GM12891 (cell line): ENCODE measurements at regions not wholly inside any gene's neighbourhood (a gene's known extent, or its start where the extent isn't known, plus 50 kb on each side); places are given as distances from the start of the nearest gene placed in this dataset.

Experiments
- DNase-seq: peaks from one replicate; pipeline ENCODE4 v3.0.0; 2011; ENCODE audit warnings: low spot score; ENCODE audit not compliant: insufficient read length
- FAIRE-seq: peaks from 2 replicates; lab custom pipeline; 2011; peaks lifted over from hg19 to GRCh38; lab: Jason Lieb, UNC
- PAX5 ChIP-seq: IDR thresholded peaks from 2 replicates; pipeline ENCODE4 v1.6.1; 2011; ENCODE audit warnings: low read length, moderate library complexity, mild to moderate bottlenecking; ENCODE audit not compliant: insufficient read depth, severe bottlenecking
- POLR2A ChIP-seq: IDR thresholded peaks from 2 replicates; pipeline ENCODE4 v1.6.1; 2011; ENCODE audit warnings: low read depth, low read length, control low read depth
- POLR2AphosphoS5 ChIP-seq: IDR thresholded peaks from 2 replicates; pipeline ENCODE4 v1.6.1; 2011; ENCODE audit warnings: low read depth, low read length, control low read depth
- POU2F2 ChIP-seq: IDR thresholded peaks from 2 replicates; pipeline ENCODE4 v1.6.1; 2011; ENCODE audit warnings: low read depth, mild to moderate bottlenecking, control low read depth, low read length, moderate library complexity
- SPI1 ChIP-seq: IDR thresholded peaks from 2 replicates; pipeline ENCODE4 v1.6.1; 2011; ENCODE audit warnings: low read depth, low read length, control low read depth
- TAF1 ChIP-seq: IDR thresholded peaks from 2 replicates; pipeline ENCODE4 v1.6.1; 2011; ENCODE audit warnings: low read depth, low read length, control low read depth

- TF ChIP-seq SPI1 (no peak), POLR2AphosphoS5 (no peak), PAX5 (no peak), POU2F2 (no peak), POLR2A (no peak), TAF1 (no peak)
- FAIRE-seq, result no peak
- no peak for DNase-seq
Measured at GRCh38 chr10:47140761-47141348, 159.1 kb upstream of the GDF10 start.

- DNase-seq (no peak), FAIRE-seq (no peak)
- TF ChIP-seq POLR2A (no peak), SPI1 (no peak), POLR2AphosphoS5 (no peak), POU2F2 (no peak), PAX5 (no peak), TAF1 (no peak)
Measured at GRCh38 chr10:47141349-47141748, 158.6 kb upstream of the GDF10 start.

DNA sequence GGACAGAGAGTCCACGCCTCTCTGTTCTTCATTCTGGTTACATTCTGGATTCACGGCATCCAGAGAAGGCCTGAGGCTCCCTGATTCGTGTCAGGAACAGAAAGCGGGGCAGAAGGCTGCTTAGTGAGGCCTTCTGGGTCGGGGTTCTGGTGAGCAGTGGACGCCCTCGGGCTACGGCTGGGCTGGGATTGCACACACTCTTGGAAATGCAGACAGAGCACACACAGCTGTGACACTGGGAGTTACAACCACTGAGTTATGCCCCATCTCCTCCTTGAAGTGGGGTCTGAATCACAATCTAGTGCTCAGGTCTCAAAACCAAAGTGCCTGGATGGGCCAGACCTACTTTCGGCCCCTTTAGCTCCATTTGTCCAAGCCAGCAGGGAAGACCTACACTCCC, 156.9 kb upstream of the GDF10 start:
- no peak for TF ChIP-seq SPI1
- DNase-seq (no peak), FAIRE-seq (no peak)

- FAIRE-seq, result no peak
- no peak for TF ChIP-seq POLR2AphosphoS5
- no peak for TF ChIP-seq POU2F2
- TF ChIP-seq PAX5, result no peak
- TF ChIP-seq SPI1, result no peak
- no peak for TF ChIP-seq POLR2A
- no peak for TF ChIP-seq TAF1
- no peak for DNase-seq
Measured at GRCh38 chr10:47143473-47143872, 156.5 kb upstream of the GDF10 start.

GRCh38 chr10:47144525-47144924, 155.5 kb upstream of the GDF10 start:
- no peak for DNase-seq
- no peak for FAIRE-seq
- TF ChIP-seq POLR2AphosphoS5 (no peak), POLR2A (no peak), PAX5 (no peak), TAF1 (no peak), SPI1 (no peak), POU2F2 (no peak)

DNA sequence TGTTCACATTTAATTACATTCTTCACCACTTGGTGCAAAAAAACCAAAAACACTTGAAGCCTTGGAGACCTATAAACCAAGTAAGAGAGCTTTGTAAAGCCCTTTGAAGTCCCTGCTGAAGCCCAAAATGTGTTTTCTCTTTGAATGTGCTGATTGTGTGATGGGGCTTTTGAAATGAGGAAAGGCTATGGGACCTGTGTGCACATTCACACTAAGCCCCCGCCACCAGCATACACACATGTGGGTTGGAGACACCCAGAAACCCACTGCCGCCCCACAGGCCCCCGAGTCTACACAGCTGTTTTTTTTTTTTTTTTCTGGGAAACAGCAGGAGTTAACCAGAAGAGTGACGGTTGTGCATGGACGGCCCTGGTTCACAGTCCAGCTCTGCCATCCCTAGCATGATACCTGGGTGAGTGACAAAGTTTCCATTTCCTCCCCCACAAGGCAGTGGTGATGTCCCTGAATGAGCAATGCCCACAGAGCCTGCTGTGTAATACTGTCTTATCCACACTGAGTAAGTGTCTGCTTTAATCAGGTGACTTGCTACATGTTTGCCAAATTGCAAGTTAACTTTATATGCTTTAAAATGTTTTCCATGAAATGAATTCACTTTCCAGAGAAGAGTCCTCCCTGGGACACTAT, 154.6 kb upstream of the GDF10 start:
- no peak for FAIRE-seq

DNA sequence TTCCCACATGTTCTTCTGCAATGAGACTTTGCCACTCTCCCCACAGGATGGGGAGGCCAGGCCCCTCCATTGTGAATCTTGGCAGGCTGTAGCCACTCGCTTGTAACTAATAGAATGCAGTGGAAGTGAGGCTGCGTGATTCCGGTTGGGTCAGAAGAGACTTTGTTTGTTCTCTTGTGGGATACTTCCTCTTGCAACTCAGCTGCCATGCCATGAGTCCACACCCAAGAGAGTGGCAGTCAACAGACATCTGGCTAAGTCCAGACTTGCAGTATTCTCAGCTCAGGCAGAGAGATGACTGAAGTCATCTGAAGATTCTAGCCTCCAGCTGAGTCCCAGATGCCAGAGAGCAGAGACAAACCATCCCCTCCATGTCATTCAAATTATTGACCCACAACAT, 153.4 kb upstream of the GDF10 start:
- TF ChIP-seq POLR2AphosphoS5, result no peak
- no peak for TF ChIP-seq SPI1
- no peak for TF ChIP-seq POU2F2
- TF ChIP-seq TAF1, result no peak
- TF ChIP-seq POLR2A, result no peak
- TF ChIP-seq PAX5, result no peak
- no peak for DNase-seq
- no peak for FAIRE-seq

More for the DNA sequence above, 154.6 kb upstream of the GDF10 start:
- DNase-seq, result no peak
- no peak for TF ChIP-seq TAF1

DNA sequence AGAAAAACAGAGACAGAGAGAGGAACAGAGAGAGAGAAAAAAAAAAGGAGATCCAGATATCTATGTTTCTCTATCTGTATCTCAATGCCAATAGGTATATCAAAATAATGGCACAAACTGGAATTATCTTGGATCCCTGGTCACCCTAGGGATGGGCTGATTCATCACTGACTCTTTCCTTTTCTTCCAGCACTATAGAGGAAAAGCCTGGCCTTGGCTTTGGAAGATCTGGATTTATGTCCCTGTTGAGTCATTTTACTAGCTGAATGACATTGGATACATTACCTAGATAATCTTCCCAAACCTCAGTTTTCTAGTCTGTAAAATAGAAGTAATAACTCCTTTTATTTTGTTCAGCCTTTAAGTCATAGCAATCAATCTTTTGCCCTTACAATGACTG, 152.8 kb upstream of the GDF10 start:
- FAIRE-seq (no peak), DNase-seq (no peak)
- TF ChIP-seq PAX5 (no peak), SPI1 (no peak), POLR2A (no peak), POLR2AphosphoS5 (no peak), TAF1 (no peak), POU2F2 (no peak)

DNA sequence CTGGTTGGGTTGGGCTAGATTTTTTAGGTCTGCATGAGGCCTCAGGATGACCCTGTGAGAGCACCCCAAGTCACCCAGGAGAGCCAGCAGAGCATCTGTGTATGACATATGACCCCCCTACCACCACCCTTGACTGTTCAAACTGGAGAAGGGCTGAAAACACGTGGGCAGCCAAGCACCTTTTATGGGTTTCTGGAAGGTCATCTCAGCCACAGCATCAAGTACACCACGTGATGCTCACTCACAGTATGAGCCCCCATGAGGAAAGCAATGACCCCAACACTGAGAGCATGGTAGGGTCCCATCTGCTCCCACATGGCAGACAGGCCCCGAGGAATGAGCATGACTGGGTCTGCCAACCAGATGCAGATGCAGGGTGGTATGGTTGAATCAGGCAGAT, 149.4 kb upstream of the GDF10 start:
- FAIRE-seq, result no peak
- TF ChIP-seq POLR2AphosphoS5 (no peak), POU2F2 (no peak), PAX5 (no peak), POLR2A (no peak), SPI1 (no peak), TAF1 (no peak)
- no peak for DNase-seq

DNA sequence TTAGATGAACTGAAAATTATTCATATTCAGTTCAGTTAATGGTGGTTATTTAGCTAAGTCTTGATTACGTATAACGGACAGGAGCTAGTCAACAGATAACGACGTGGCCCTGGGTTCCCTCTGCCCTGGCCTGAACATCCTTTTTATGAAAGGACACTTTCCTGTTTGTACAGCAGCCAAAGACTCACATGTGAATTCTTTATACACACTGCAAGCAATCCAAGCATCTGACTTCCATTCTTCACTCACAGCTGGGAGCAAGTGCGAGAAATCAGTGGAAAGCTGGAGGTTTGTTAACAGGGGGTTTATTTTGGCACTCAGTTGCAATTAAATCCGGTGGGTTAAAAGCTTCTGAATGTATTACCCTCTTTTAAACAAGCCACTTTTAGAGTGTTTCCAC, 148.1 kb upstream of the GDF10 start:
- FAIRE-seq, result no peak
- TF ChIP-seq POLR2AphosphoS5 (no peak), PAX5 (no peak)

More for the DNA sequence above, 148.1 kb upstream of the GDF10 start:
- no peak for DNase-seq
